LNCAP (cell line): ENCODE measurements at regions not wholly inside any gene's neighbourhood (a gene's known extent, or its start where the extent isn't known, plus 50 kb on each side); places are given as distances from the start of the nearest gene placed in this dataset.

ENCODE experiments used
- TF ChIP-seq, protein P1 (sequence below): fragments of 450-650 bp; IDR thresholded peaks from 2 replicates; pipeline ENCODE4 v1.5.1; 2017; ENCODE audit warnings: mild to moderate bottlenecking

DNA sequence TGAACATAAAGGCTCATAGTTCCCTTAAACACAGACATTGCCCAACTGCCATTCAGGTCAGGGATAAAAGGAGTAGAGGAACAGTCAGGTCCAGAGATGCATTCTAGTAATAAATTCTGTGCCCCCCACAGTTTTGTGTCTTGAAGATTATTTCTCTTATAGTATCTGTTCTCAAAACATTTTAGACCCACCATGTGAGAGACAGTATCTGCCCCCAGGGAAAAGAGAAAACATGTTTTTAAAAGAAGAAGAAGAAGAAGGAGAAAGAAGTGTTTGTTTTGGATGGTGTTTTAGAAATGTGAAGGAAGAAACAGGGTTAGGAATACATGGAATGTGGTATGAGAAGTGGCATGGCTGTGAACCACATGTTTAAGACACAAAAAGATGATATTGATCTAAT lies 629.6 kb upstream of the EPHA7 start:
- TF ChIP-seq, protein P1, sequence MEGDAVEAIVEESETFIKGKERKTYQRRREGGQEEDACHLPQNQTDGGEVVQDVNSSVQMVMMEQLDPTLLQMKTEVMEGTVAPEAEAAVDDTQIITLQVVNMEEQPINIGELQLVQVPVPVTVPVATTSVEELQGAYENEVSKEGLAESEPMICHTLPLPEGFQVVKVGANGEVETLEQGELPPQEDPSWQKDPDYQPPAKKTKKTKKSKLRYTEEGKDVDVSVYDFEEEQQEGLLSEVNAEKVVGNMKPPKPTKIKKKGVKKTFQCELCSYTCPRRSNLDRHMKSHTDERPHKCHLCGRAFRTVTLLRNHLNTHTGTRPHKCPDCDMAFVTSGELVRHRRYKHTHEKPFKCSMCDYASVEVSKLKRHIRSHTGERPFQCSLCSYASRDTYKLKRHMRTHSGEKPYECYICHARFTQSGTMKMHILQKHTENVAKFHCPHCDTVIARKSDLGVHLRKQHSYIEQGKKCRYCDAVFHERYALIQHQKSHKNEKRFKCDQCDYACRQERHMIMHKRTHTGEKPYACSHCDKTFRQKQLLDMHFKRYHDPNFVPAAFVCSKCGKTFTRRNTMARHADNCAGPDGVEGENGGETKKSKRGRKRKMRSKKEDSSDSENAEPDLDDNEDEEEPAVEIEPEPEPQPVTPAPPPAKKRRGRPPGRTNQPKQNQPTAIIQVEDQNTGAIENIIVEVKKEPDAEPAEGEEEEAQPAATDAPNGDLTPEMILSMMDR = no peak

DNA sequence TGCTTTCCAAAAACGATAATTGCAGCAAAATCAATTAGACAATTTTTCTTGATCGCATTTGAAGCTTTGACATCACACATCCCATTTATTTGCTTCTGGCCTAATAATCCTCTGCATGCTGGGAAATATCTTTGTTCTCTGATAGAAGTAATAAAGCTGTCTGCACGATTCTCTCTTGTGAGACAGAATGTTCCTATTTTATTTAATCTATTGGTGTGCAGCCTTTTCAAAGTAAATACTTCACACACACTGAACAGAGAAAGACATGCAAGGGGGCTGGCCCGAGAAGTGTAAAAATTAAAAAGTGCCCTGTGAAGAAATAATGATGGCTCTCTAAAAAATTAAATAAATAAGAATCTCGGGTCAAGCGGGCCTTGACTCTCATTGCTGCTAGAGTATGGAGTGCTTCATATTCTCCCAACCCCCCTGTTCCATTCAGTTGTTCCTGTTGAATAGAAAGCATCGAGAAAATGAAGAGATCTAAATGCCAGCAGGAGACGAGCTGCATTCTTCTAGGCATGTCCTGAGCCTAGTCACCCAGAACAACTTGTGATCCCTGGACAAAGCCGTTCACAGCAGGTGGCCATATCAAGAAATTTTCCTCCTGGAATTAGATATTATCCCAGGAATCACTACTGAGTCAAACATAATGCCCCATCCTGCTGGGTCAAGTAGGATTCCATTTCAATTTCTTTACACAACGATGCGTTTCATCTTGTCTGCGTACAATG lies 625.9 kb upstream of the EPHA7 start:
- TF ChIP-seq, protein P1 = no peak

DNA sequence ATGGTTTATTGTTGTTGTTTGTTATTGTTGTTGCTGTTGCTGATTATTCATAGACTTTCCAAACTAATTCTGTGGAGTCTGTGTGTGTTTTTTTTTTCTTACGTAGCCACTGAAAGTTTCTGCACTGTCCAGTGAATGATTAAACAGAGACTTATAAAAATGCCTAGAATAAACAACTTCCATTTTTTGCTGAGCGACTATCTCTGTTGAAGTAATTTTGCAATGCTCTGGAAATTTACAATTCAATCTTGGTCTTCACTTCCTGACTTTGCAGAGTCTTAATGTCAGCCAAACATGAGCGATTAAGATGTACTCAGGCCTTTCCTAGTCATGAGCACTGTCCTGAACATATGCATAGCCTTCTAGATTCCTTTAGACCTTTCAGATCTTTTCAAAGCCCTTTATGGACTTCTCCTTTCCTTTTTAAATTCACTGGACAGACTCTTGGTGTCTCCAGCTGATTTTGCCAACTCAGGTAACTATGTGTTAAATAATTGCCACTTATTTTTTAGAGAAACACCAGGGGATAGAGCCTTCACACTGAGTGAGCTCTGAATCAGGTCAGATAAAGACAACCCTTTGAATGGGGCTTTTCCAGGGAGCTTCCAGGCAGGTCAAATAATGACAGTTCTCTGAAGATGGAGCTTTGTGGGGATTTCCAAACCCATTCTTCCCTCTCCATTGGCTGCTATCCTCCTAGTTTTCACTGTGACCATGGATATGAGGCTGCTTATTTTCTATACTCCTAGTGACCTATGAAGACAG lies 622.8 kb upstream of the EPHA7 start:
- TF ChIP-seq, protein P1 = no peak

DNA sequence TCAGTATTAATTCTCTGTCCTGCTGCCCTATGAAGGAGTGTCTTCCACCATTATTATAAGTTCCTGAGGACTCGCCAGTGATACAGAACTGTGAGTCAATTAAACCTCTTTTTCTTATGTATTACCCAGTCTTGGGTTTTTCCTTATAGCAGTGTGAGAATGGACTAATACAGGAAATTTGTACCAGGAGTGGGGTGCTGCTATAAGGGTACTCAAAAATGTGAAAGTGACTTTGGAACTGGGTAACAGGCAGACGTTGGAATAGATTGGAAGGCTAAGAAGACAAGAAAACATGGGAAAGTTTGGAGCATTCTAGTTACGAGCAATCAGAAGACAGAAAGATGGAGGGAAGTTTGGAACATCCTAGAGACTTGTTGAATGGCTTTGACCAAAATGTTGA lies 616.7 kb upstream of the EPHA7 start:
- TF ChIP-seq, protein P1 = no peak

DNA sequence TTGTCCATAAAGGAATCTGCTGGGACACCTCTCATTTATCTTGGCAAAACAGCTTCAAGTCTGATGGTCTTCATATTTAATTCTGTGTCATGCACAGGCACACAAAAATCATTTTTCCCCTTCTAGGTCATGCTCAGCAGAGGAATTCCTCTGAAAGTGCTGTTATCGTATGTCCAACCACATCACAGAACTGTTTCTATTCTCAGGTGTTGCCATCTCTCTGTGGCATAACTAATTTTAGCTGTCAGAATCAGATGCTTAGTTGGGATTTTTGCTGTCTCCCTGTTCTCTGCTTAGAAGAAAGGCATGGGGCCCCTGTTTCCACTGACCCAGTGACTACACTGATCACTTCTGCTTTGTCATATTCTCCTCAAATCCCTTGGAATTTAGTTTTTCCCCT lies 608.0 kb upstream of the EPHA7 start:
- TF ChIP-seq, protein P1 = no peak

DNA sequence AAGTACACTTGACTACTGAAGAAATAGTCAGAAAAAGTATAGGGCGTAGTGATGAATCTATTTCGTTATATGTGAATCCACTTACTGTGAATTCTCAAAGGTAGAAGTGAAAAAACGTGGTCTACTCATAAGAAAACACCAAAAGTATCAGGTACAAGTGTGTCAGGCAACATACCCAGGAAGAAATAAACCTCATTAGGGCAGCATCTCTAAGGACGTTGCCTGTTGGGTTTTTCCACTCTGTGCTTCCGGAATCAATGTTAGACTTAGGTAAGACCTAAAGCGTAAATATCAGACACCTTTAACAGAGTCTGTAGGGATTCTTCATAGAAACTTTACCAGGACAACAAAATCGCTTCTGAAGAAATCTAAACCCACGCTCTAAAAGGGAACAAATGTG lies 607.2 kb upstream of the EPHA7 start:
- TF ChIP-seq, protein P1 = no peak

DNA sequence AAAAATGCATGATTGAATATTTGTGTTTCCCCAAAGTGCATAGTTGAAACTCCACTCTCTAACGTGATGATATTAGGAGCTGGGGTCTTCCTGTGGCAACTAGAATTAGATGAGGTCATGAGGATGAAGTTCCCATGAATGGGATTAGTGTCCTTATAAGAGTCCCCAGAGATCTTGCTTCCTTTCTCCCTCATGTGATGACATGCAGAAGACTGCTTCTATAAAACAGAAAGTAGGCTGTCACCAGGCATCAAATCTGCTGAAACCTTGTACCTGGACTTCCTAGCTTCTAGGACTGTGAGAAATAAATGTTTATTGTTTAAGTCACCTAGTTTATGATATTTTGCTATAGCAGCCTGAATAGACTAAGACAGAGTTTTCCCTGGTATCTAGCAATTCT lies 586.5 kb upstream of the EPHA7 start:
- TF ChIP-seq, protein P1 = no peak
